ENCODE measurements at regions not wholly inside any gene's neighbourhood (a gene's known extent, or its start where the extent isn't known, plus 50 kb on each side); places are given as distances from the start of the nearest gene placed in this dataset.

- TF ChIP-seq, protein P1, sequence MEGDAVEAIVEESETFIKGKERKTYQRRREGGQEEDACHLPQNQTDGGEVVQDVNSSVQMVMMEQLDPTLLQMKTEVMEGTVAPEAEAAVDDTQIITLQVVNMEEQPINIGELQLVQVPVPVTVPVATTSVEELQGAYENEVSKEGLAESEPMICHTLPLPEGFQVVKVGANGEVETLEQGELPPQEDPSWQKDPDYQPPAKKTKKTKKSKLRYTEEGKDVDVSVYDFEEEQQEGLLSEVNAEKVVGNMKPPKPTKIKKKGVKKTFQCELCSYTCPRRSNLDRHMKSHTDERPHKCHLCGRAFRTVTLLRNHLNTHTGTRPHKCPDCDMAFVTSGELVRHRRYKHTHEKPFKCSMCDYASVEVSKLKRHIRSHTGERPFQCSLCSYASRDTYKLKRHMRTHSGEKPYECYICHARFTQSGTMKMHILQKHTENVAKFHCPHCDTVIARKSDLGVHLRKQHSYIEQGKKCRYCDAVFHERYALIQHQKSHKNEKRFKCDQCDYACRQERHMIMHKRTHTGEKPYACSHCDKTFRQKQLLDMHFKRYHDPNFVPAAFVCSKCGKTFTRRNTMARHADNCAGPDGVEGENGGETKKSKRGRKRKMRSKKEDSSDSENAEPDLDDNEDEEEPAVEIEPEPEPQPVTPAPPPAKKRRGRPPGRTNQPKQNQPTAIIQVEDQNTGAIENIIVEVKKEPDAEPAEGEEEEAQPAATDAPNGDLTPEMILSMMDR (IDR thresholded peaks at IDR 0.05; ENCODE audit: insufficient read depth, low read length), result no peak
- TF ChIP-seq REST (IDR thresholded peaks at IDR 0.05; ENCODE audit: insufficient replicate concordance, low read depth) (no peak), POLR2AphosphoS5 (IDR thresholded peaks at IDR 0.05; ENCODE audit: low read depth) (no peak)
Observed at GRCh38 chr9:118321788-118322187, 617.6 kb downstream of the TLR4 start.

Data from HL-60 (cell line).